ENCODE measurements at regions not wholly inside any gene's neighbourhood (a gene's known extent, or its start where the extent isn't known, plus 50 kb on each side); places are given as distances from the start of the nearest gene placed in this dataset.
A peak's percentile ranks its signal among the peaks of the same experiment; 100 is the strongest.

- peaks cover 0 to 74% of the 10 kb centered on the region in 2 donors for H3K4me1 ChIP-seq
- H3K27me3 ChIP-seq = peaks cover 21 to 35% of the 10 kb centered on the region in 2 donors
- H3K27ac ChIP-seq = no peak overlapping the region
- no peak for DNase-seq (ENCODE audit: low spot score)
- no peaks in the 10 kb centered on the region for H3K36me3 ChIP-seq
- TF ChIP-seq, protein P1, sequence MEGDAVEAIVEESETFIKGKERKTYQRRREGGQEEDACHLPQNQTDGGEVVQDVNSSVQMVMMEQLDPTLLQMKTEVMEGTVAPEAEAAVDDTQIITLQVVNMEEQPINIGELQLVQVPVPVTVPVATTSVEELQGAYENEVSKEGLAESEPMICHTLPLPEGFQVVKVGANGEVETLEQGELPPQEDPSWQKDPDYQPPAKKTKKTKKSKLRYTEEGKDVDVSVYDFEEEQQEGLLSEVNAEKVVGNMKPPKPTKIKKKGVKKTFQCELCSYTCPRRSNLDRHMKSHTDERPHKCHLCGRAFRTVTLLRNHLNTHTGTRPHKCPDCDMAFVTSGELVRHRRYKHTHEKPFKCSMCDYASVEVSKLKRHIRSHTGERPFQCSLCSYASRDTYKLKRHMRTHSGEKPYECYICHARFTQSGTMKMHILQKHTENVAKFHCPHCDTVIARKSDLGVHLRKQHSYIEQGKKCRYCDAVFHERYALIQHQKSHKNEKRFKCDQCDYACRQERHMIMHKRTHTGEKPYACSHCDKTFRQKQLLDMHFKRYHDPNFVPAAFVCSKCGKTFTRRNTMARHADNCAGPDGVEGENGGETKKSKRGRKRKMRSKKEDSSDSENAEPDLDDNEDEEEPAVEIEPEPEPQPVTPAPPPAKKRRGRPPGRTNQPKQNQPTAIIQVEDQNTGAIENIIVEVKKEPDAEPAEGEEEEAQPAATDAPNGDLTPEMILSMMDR (IDR thresholded peaks at IDR 0.05) = peak in 1 of 2 donors; percentile 46
- no peaks in the 10 kb centered on the region for H3K9me3 ChIP-seq
- H3K4me3 ChIP-seq = peak overlapping the region; percentile 36 to 59
Measured at GRCh38 chr11:43579171-43579918, 101.2 kb upstream of the HSD17B12 start.

DNA sequence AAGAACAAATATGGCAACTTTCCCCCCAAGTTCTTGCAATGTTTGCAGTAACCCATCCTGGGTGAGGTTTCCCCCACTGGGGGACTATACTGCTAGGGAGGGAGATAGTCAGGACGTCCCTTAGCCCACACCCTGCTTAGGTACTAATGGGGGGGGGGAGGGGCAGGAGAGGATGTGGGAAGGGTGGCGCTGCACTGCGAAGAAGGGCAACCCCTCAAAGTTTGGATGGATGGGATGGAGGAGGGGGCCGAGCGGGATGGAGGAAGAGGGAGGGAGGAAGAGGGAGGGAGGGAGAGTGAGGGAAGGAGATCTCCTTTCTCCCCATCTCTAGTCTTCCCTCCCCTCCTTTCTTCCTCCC lies 100.6 kb upstream of the HSD17B12 start:
- no peak for DNase-seq (ENCODE audit: low spot score)
- peaks cover 21 to 35% of the 10 kb centered on the region in 2 donors for H3K27me3 ChIP-seq

DNA sequence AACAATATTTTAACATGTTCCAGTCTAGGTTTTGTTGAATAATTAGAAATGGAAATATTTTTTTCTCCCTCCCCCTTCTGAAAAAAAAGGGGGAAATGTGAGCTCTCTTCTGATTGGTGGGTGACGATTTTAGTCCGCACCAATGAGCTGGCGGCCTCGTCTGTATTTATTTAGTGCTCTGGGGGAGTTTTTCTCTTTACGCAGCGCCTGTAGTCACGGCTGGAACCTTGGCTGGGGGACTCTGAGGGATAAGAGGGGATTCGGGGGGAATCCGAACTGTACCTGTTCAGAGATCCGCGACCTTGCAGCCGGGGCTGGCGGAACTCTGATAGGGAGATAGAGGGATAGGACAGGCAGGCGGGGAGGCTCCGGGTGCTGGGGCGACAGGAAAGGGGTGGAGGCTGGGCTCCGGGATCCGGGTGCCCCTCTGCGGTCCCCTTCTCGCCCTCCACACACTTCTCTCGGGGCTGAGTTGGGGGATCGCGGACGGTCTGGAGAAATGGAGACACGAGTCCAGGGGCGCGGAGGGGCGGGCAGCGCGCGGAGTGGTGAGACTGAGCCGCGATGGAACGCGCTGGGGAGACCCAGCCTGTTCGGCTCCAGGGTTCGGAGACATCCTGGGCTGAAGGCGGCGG lies 99.7 kb upstream of the HSD17B12 start:
- H3K27ac ChIP-seq = no peak overlapping the region
- no peaks in the 10 kb centered on the region for H3K36me3 ChIP-seq
- peak overlapping the region; percentile 29 to 37 for H3K4me3 ChIP-seq
- TF ChIP-seq, protein P1 (IDR thresholded peaks at IDR 0.05) = no peak
- H3K27me3 ChIP-seq = peaks cover 21 to 35% of the 10 kb centered on the region in 2 donors
- DNase-seq (ENCODE audit: low spot score) = no peak
- no peaks in the 10 kb centered on the region for H3K9me3 ChIP-seq
- peaks cover 0 to 59% of the 10 kb centered on the region in 2 donors for H3K4me1 ChIP-seq

More for the DNA sequence above, 100.6 kb upstream of the HSD17B12 start:
- H3K4me3 ChIP-seq = peak overlapping the region; percentile 36 to 59
- no peaks in the 10 kb centered on the region for H3K9me3 ChIP-seq
- no peak overlapping the region for H3K27ac ChIP-seq
- H3K36me3 ChIP-seq = no peaks in the 10 kb centered on the region
- TF ChIP-seq, protein P1 (IDR thresholded peaks at IDR 0.05) = no peak
- peaks cover 0 to 68% of the 10 kb centered on the region in 2 donors for H3K4me1 ChIP-seq

GRCh38 chr11:43581370-43582023 lies 99.0 kb upstream of the HSD17B12 start:
- Histone ChIP-seq H3K4me1 (peaks cover 0 to 52% of the 10 kb centered on the region in 2 donors), H3K36me3 (no peaks in the 10 kb centered on the region), H3K4me3 (peak overlapping the region in 1 of 2 donors; percentile 37), H3K27ac (no peak overlapping the region), H3K27me3 (peaks cover 21 to 35% of the 10 kb centered on the region in 2 donors), H3K9me3 (no peaks in the 10 kb centered on the region)
- TF ChIP-seq, protein P1 (IDR thresholded peaks at IDR 0.05) = no peak
- no peak for DNase-seq (ENCODE audit: low spot score)

- Histone ChIP-seq H3K36me3 (no peaks in the 10 kb centered on the region), H3K27me3 (peaks cover 20 to 35% of the 10 kb centered on the region in 2 donors), H3K4me1 (peaks cover 0 to 45% of the 10 kb centered on the region in 2 donors), H3K27ac (no peak overlapping the region), H3K4me3 (no peak overlapping the region), H3K9me3 (no peaks in the 10 kb centered on the region)
- no peak for DNase-seq (ENCODE audit: low spot score)
- TF ChIP-seq, protein P1 (IDR thresholded peaks at IDR 0.05) = no peak
Measured at GRCh38 chr11:43582024-43582862, 98.3 kb upstream of the HSD17B12 start.

Measured in right atrium auricular region (tissue), 2 donors.